GM06990 (cell line): ENCODE measurements at regions not wholly inside any gene's neighbourhood (a gene's known extent, or its start where the extent isn't known, plus 50 kb on each side); places are given as distances from the start of the nearest gene placed in this dataset.

Experiments used
- DNase-seq: peaks from one replicate; pipeline ENCODE4 v3.0.0-alpha.2; 2011; ENCODE audit not compliant: insufficient read length; ENCODE audit errors: extremely low read depth
- H3K27me3 ChIP-seq: replicated peaks from 2 replicates; pipeline ENCODE4 v1.6.0; 2011; ENCODE audit warnings: low read length; ENCODE audit not compliant: control insufficient read depth, insufficient read depth
- H3K36me3 ChIP-seq: 2 replicates; pipeline ENCODE4 v1.5.1; 2011; ENCODE audit warnings: low read length; ENCODE audit not compliant: control insufficient read depth, insufficient read depth
- H3K4me3 ChIP-seq: replicated peaks from 2 replicates; pipeline ENCODE4 v1.5.1; 2011; ENCODE audit warnings: low read depth, mild to moderate bottlenecking, control low read depth, low read length
- CTCF ChIP-seq: IDR thresholded peaks from 2 replicates; pipeline ENCODE4 v1.5.1; 2011; ENCODE audit warnings: low read length, control low read depth, mild to moderate bottlenecking, inconsistent platforms; ENCODE audit not compliant: insufficient read depth, poor library complexity, severe bottlenecking

DNA sequence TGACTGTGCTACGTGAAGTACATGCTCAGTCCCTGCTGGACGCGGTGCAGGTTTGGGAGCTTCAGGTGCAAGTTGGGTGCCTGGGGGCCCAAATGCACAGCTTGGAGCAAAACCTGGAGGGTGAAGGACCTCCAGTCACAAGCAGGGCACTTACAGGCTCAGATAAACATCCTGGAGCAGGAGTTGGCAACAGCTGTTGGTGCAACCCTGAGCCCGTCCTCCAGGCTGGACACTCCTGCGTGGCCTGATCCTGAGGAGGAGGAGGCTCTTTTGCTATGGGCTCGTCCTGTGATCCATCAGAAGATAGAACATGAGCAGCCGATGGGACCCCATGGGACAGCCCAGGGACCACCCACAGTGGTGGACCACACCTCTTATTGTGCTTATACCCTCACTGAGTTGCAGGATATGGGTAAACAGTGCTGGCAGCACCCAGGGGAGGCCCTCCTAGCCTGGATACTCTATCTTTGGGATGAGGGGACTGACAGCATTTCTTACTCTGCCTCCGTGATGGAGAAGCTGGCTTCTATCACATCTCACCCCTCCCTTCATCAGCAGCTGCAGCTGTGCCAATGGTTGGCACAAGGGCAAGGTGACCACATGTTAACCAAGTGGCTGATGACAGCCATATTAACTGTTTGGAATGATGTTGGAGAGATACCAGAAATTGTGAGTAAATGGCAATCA is 301.6 kb downstream of the ZPLD1 start:
- no peaks in the 10 kb centered on the region for H3K36me3 ChIP-seq
- TF ChIP-seq CTCF, result no peak
- no peaks in the 10 kb centered on the region for H3K27me3 ChIP-seq
- no peak overlapping the region for H3K4me3 ChIP-seq
- DNase-seq, result no peak

DNA sequence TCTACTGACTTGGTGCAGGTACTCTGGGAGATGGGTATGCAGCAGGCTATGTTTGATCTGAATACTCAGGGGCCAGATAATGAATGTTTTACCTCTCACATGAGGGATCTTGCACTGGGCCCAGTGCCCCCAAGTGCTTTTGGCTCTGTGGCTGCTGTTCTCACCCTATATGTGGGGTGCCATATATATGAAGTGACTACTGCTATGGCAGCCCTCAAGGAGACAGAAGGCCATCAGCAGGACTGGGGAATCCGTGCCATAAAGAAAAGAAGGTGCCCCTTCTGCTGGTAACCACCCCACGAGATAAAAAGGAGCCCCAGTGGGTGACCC is 302.1 kb downstream of the ZPLD1 start:
- DNase-seq, result no peak
- no peak for TF ChIP-seq CTCF
- H3K4me3 ChIP-seq, result no peak overlapping the region
- H3K27me3 ChIP-seq, result no peaks in the 10 kb centered on the region
- H3K36me3 ChIP-seq, result no peaks in the 10 kb centered on the region

DNA sequence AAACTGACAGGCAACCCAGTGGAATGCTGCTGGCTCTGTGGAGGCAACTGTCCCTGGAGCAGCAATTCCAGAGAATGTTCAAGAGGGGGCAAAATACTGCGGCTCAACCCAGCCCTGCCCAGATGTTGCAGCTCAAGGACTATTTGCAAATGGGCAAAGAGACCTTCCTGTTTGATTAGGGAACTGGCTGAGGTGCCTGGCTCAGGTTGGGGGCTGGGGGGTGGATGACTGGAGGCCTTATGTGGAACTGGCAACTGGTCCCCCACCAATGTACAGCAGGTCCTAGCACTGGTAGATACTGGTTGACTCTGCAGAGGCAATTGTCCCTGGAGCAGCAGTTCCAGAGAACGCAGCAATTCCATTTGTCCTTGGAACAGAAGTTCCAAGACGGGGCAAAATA is 302.5 kb downstream of the ZPLD1 start:
- no peaks in the 10 kb centered on the region for H3K27me3 ChIP-seq
- TF ChIP-seq CTCF, result no peak
- no peak overlapping the region for H3K4me3 ChIP-seq
- no peaks in the 10 kb centered on the region for H3K36me3 ChIP-seq
- DNase-seq, result no peak

- DNase-seq, result no peak
- H3K27me3 ChIP-seq, result no peaks in the 10 kb centered on the region; the same call in 1 of the 2 replicates
- H3K36me3 ChIP-seq, result no peaks in the 10 kb centered on the region
- peak; percentile 28 for TF ChIP-seq CTCF
- no peak overlapping the region for H3K4me3 ChIP-seq
Measured at GRCh38 chr3:102741105-102741504, 306.3 kb downstream of the ZPLD1 start.

GRCh38 chr3:102741694-102742093 is 306.9 kb downstream of the ZPLD1 start:
- H3K36me3 ChIP-seq, result no peaks in the 10 kb centered on the region
- no peak for TF ChIP-seq CTCF
- no peak for DNase-seq
- no peak overlapping the region for H3K4me3 ChIP-seq
- no peaks in the 10 kb centered on the region; the same call in 1 of the 2 replicates for H3K27me3 ChIP-seq

DNA sequence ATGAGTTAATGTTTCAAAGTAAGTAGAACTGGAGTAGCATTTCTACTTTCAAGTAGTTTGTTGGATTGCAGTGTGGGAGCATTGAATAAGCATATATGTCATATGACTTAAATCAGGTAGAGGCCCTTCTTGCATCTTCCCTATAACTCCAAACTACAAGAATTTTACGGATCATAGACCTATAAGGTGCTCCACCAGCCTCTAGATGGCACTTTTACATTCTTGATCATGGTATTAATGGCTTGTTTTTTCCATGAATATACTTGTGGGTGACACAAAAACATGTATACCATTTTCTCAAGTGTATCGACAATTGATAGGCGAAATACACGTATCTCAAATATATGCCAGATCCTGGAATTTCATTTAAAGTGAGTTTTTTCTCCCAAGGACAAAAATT is 311.1 kb downstream of the ZPLD1 start:
- no peak for TF ChIP-seq CTCF
- no peaks in the 10 kb centered on the region; the same call in 1 of the 2 replicates for H3K27me3 ChIP-seq
- DNase-seq, result no peak

More for the DNA sequence above, 311.1 kb downstream of the ZPLD1 start:
- Histone ChIP-seq H3K4me3 (no peak overlapping the region), H3K36me3 (no peaks in the 10 kb centered on the region)
